Spleen (tissue), 11 donors: ENCODE measurements at regions not wholly inside any gene's neighbourhood (a gene's known extent, or its start where the extent isn't known, plus 50 kb on each side); places are given as distances from the start of the nearest gene placed in this dataset.

Source experiments
- DNase-seq: peaks from one replicate; pipeline ENCODE4 v3.0.0-alpha.2; 2020
- H3K27ac ChIP-seq, 8 donors: fragments of 200-600 bp; sonication (generic) in 7 of 8; 1 replicate in 4 of 8; 2 replicates in 4 of 8; pipeline versions ENCODE4 v1.5.0 to v1.8.0; 2016 to 2021; ENCODE audit warnings: inconsistent platforms in 4 of 8, mild to moderate bottlenecking in 4 of 8, moderate library complexity in 1 of 8
- H3K27me3 ChIP-seq, 7 donors: fragments of 200-600 bp; sonication (generic) in 6 of 7; replicated peaks in 1 of 7; 1 replicate in 4 of 7; 2 replicates in 3 of 7; pipeline versions ENCODE4 v1.5.0 to v1.8.0; 2016 to 2021; ENCODE audit warnings: inconsistent platforms in 3 of 7, mild to moderate bottlenecking in 1 of 7
- H3K36me3 ChIP-seq, 6 donors: fragments of 200-600 bp; sonication (generic) in 5 of 6; 1 replicate in 4 of 6; 2 replicates in 2 of 6; pipeline versions ENCODE4 v1.5.0 to v1.8.0; 2016 to 2021; ENCODE audit warnings: inconsistent platforms in 2 of 6
- H3K4me1 ChIP-seq, 6 donors: fragments of 200-600 bp; sonication (generic) in 5 of 6; 1 replicate in 3 of 6; 2 replicates in 3 of 6; pipeline versions ENCODE4 v1.5.0 to v1.8.0; 2016 to 2021; ENCODE audit warnings: inconsistent platforms in 3 of 6
- H3K4me3 ChIP-seq, 8 donors: fragments of 200-600 bp; sonication (generic) in 7 of 8; 1 replicate in 4 of 8; 2 replicates in 4 of 8; pipeline versions ENCODE4 v1.5.0 to v1.8.0; 2016 to 2021; ENCODE audit warnings: inconsistent platforms in 4 of 8, mild to moderate bottlenecking in 4 of 8, moderate library complexity in 2 of 8
- H3K9me3 ChIP-seq, 8 donors: fragments of 200-600 bp; sonication (generic) in 7 of 8; 1 replicate in 4 of 8; 2 replicates in 4 of 8; pipeline versions ENCODE4 v1.5.0 to v1.8.0; 2016 to 2021; ENCODE audit warnings: inconsistent platforms in 4 of 8
- CTCF ChIP-seq, 11 experiments: fragments of 200-600 bp in 7 of 11; fragments of 450-650 bp in 4 of 11; sonication (generic) in 4 of 11; IDR thresholded peaks in 8 of 11; conservative IDR thresholded peaks in 3 of 11; 1 replicate in 7 of 11; 2 replicates in 4 of 11; pipeline versions ENCODE4 v1.4.0 to v1.8.0; 2016 to 2021; ENCODE audit warnings: antibody characterized with exemption in 11 of 11, inconsistent platforms in 4 of 11, mild to moderate bottlenecking in 1 of 11
- POLR2A ChIP-seq, 3 donors: fragments of 450-650 bp; IDR thresholded peaks; one replicate each; pipeline ENCODE4 v1.5.1; 2017; ENCODE audit warnings: antibody characterized with exemption in 3 of 3, mild to moderate bottlenecking in 1 of 3
- POLR2AphosphoS5 ChIP-seq, 3 donors: sonication (generic); formaldehyde crosslinking; IDR thresholded peaks; one replicate each; pipeline ENCODE4 v1.5.1; 2017; ENCODE audit warnings: antibody characterized with exemption in 3 of 3
- WGBS, 5 donors: extraction: QIAGEN DNeasy Blood & Tissue Kit in 3 of 5; methylation state at CpG; one replicate each; pipeline versions ENCODE4 v1.1.5 to v1.1.7; 2013 to 2018; 5-methylcytosine and 5-hydroxymethylcytosine counted together
- intact Hi-C: fragments of 100-400 bp; cut with DNase I; formaldehyde crosslinking; loops from one replicate; pipeline ENCODE4 v1.15.0; 2023; ENCODE audit warnings: low total_unique reads
- donor health status: healthy with polysubstance abuse.
- donor health status: DM: no; HTN: no; CAD: no; lungs with moderate emphysema.
- donor health status: DM: no; HTN: no; CAD: no.
- donor health status: Bipolar disorder and iron deficiency.
- donor health status: healthy.
- donor health status: DM: no; HTN: no; CAD: no.
- donor health status: DM: yes; HTN: yes; CAD: no.

GRCh38 chr7:34236839-34237492, 331.6 kb downstream of the BMPER start:
- H3K27ac ChIP-seq: no peak overlapping the region
- no peak overlapping the region for H3K4me3 ChIP-seq
- WGBS, 5 donors: 59 to 94% (median 87%) methylated on average over 2 of the region's 2 CpGs
- no peaks in the 10 kb centered on the region for H3K36me3 ChIP-seq
- no peaks in the 10 kb centered on the region for H3K4me1 ChIP-seq
- intact Hi-C loops: no loop called here
- H3K27me3 ChIP-seq: peaks cover 0 to 8% (median 0%) of the 10 kb centered on the region in 7 donors
- peaks cover 0 to 9% (median 0%) of the 10 kb centered on the region in 8 donors for H3K9me3 ChIP-seq
- no peak for DNase-seq
- TF ChIP-seq POLR2AphosphoS5 (IDR thresholded peaks at IDR 0.05) (no peak), POLR2A (IDR thresholded peaks at IDR 0.05) (no peak)

GRCh38 chr7:34237493-34237849, 332.1 kb downstream of the BMPER start:
- Histone ChIP-seq H3K9me3 (peaks cover 0 to 9% (median 0%) of the 10 kb centered on the region in 8 donors), H3K4me1 (no peaks in the 10 kb centered on the region), H3K36me3 (no peaks in the 10 kb centered on the region), H3K4me3 (no peak overlapping the region), H3K27ac (no peak overlapping the region), H3K27me3 (peaks cover 0 to 8% (median 0%) of the 10 kb centered on the region in 7 donors)
- WGBS, 5 donors: 50 to 79% (median 71%) methylated on average over 1 of the region's 1 CpG
- TF ChIP-seq CTCF (IDR thresholded peaks at IDR 0.05 in 8 of 11, conservative IDR thresholded peaks at IDR 0.05 in 3 of 11) (no peak), POLR2AphosphoS5 (IDR thresholded peaks at IDR 0.05) (no peak), POLR2A (IDR thresholded peaks at IDR 0.05) (no peak)
- DNase-seq: no peak
- intact Hi-C loops: no loop called here

GRCh38 chr7:34240417-34240816, 335.1 kb downstream of the BMPER start:
- no peak overlapping the region for H3K27ac ChIP-seq
- DNase-seq: no peak
- H3K9me3 ChIP-seq: peaks cover 0 to 4% (median 0%) of the 10 kb centered on the region in 8 donors
- H3K27me3 ChIP-seq: peaks cover 0 to 5% (median 0%) of the 10 kb centered on the region in 7 donors
- intact Hi-C loops: no loop called here
- TF ChIP-seq POLR2AphosphoS5 (IDR thresholded peaks at IDR 0.05) (no peak), POLR2A (IDR thresholded peaks at IDR 0.05) (no peak)
- 74 to 90% (median 76%) methylated on average over 4 of the region's 4 CpGs for WGBS, 5 donors
- no peak overlapping the region for H3K4me3 ChIP-seq
- no peaks in the 10 kb centered on the region for H3K4me1 ChIP-seq
- no peaks in the 10 kb centered on the region for H3K36me3 ChIP-seq

- DNase-seq: no peak
- H3K36me3 ChIP-seq: no peaks in the 10 kb centered on the region
- TF ChIP-seq CTCF (IDR thresholded peaks at IDR 0.05 in 8 of 11, conservative IDR thresholded peaks at IDR 0.05 in 3 of 11): no peak
- no peak for TF ChIP-seq POLR2A (IDR thresholded peaks at IDR 0.05)
- no peak for TF ChIP-seq POLR2AphosphoS5 (IDR thresholded peaks at IDR 0.05)
- H3K9me3 ChIP-seq: peaks cover 0 to 3% (median 0%) of the 10 kb centered on the region in 8 donors
- intact Hi-C loops: no loop called here
- no peak overlapping the region for H3K4me3 ChIP-seq
- H3K4me1 ChIP-seq: no peaks in the 10 kb centered on the region
- 69 to 81% (median 76%) methylated on average over 1 of the region's 1 CpG for WGBS, 5 donors
- H3K27me3 ChIP-seq: no peaks in the 10 kb centered on the region
- no peak overlapping the region for H3K27ac ChIP-seq
Measured at GRCh38 chr7:34242391-34242790, 337.1 kb downstream of the BMPER start.

GRCh38 chr7:34245246-34245645, 339.9 kb downstream of the BMPER start:
- 86 to 94% (median 89%) methylated on average over 4 of the region's 4 CpGs for WGBS, 5 donors
- no peaks in the 10 kb centered on the region for H3K36me3 ChIP-seq
- DNase-seq: no peak
- intact Hi-C loops: no loop called here
- H3K27me3 ChIP-seq: no peaks in the 10 kb centered on the region
- no peaks in the 10 kb centered on the region for H3K4me1 ChIP-seq
- peaks cover 0 to 3% (median 0%) of the 10 kb centered on the region in 8 donors for H3K9me3 ChIP-seq
- TF ChIP-seq CTCF (IDR thresholded peaks at IDR 0.05 in 8 of 11, conservative IDR thresholded peaks at IDR 0.05 in 3 of 11): no peak
- H3K4me3 ChIP-seq: no peak overlapping the region
- no peak overlapping the region for H3K27ac ChIP-seq
